GM19438 (cell line): ENCODE measurements at regions not wholly inside any gene's neighbourhood (a gene's known extent, or its start where the extent isn't known, plus 50 kb on each side); places are given as distances from the start of the nearest gene placed in this dataset.
A peak's percentile ranks its signal among the peaks of the same experiment; 100 is the strongest.
"Not testable (repeated sequence)": the region's sequence is repeated elsewhere in the genome, so short reads cannot be mapped to it uniquely, and the experiment has no call there.

Experiments used
- ATAC-seq: cut with Tn5 transposase; IDR thresholded peaks from one replicate; pipeline ENCODE4 v1.9.1; 2021; ENCODE audit warnings: low read depth; ENCODE audit not compliant: unreplicated experiment

GRCh38 chr5:168092209-168093185 lies 198.9 kb upstream of the WWC1 start:
- no peak for ATAC-seq

- ATAC-seq = no peak
Measured at GRCh38 chr5:168093200-168093910, 198.1 kb upstream of the WWC1 start.

- no peak for ATAC-seq
Measured at GRCh38 chr5:168096525-168096924, 194.9 kb upstream of the WWC1 start.

- no peak for ATAC-seq
Measured at GRCh38 chr5:168097876-168098653, 193.4 kb upstream of the WWC1 start.

GRCh38 chr5:168101352-168101751 lies 190.1 kb upstream of the WWC1 start:
- no peak for ATAC-seq

- ATAC-seq = not testable (repeated sequence)
Measured at GRCh38 chr5:168103018-168103417, 188.4 kb upstream of the WWC1 start.

GRCh38 chr5:168104350-168104749 lies 187.1 kb upstream of the WWC1 start:
- no peak for ATAC-seq

GRCh38 chr5:168104811-168105481 lies 186.5 kb upstream of the WWC1 start:
- ATAC-seq = no peak

- no peak for ATAC-seq
Measured at GRCh38 chr5:168106008-168106761, 185.3 kb upstream of the WWC1 start.

GRCh38 chr5:168109441-168109840 lies 182.0 kb upstream of the WWC1 start:
- ATAC-seq = no peak

- no peak for ATAC-seq
Measured at GRCh38 chr5:168110384-168110783, 181.1 kb upstream of the WWC1 start.

- ATAC-seq = no peak
Measured at GRCh38 chr5:168110870-168111832, 180.3 kb upstream of the WWC1 start.

GRCh38 chr5:168114444-168115017 lies 176.9 kb upstream of the WWC1 start:
- peak; percentile 89 for ATAC-seq

GRCh38 chr5:168117469-168117868 lies 174.0 kb upstream of the WWC1 start:
- ATAC-seq = no peak

- ATAC-seq = no peak
Measured at GRCh38 chr5:168118042-168118668, 173.3 kb upstream of the WWC1 start.

GRCh38 chr5:168120401-168121137 lies 170.9 kb upstream of the WWC1 start:
- ATAC-seq = no peak

- no peak for ATAC-seq
Measured at GRCh38 chr5:168121138-168121494, 170.3 kb upstream of the WWC1 start.
